ENCODE measurements at regions not wholly inside any gene's neighbourhood (a gene's known extent, or its start where the extent isn't known, plus 50 kb on each side); places are given as distances from the start of the nearest gene placed in this dataset.
"Not testable (repeated sequence)": the region's sequence is repeated elsewhere in the genome, so short reads cannot be mapped to it uniquely, and the experiment has no call there.

DNA sequence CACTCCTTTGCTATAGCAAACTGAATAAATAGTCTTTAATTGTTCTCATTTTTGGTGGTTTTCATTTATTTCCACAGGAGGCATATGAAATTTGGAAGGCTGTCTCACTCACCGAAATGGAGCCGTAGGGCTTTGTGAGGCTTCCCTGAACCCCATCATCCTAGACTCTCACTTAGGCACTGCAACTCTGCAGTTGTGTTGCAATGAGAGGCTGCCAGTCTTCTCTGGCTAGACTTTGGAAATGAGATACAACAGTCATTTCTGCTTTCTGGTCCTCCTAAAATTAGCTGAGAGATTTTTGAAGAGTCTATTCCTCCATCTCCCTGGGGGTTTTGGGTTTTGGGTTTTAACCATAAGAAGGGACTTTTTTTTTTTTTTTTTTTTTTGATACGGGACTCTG, 146.5 kb downstream of the SH3BGRL start:
- DNase-seq (ENCODE audit: low read depth) = no peak

DNA sequence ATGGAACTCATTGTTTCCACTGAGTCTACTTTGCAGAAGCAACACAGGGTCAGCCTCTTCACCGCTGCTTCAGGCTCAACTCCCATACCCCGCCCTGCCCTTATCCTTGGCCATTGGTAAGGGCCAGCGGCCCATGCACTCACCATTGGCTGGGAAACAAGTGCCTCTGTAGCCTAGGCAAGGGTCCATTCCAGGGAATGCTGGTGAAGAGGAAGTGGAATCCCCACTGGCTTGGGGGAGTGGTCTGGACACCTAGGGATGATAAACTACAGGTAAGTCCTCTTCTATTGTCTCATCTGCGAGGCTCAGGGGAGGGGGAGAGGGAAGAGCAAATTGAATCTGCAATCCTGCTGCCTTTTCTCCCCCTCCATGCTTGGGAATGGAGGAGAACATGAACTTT, 153.1 kb downstream of the SH3BGRL start:
- no peak for DNase-seq (ENCODE audit: low read depth)

DNA sequence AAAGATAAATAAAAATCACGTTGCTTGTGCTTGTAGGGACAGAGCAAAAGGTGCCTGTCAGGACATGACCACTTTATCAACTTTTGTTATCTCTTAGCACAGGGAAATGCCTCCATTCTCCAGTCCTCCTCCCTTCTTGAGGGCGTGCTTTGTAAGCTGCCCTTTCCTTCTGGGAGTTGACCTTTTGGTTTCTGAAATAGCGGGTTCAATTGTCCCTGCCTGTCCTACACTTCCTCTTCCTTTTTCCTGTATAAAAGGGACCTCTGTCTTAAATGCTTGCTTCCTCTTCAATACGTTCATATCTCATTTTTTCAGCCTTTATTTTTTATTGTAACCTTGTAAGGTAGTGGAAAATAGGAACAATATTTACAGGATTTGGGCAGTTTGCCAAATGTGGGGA, 153.5 kb downstream of the SH3BGRL start:
- DNase-seq (ENCODE audit: low read depth) = no peak

DNA sequence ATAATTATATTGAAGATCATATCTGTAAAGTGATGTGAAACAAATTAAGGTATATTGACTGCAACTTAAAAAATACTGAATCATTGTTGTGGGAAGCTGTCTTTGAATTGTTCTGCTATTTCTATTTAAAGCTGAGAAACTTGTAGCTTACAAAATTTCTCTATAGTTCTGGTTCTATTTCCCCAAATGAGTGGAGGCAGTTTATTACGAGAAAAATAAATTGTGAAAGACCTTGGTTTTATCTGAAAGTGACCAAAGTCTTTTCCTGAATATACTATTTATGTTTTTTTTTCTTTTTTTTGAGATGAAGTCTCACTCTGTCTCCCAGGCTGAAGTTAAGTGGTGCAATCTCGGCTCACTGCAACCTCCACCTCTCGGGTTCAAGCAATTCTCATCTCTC, 165.4 kb downstream of the SH3BGRL start:
- no peak for DNase-seq (ENCODE audit: low read depth)

DNA sequence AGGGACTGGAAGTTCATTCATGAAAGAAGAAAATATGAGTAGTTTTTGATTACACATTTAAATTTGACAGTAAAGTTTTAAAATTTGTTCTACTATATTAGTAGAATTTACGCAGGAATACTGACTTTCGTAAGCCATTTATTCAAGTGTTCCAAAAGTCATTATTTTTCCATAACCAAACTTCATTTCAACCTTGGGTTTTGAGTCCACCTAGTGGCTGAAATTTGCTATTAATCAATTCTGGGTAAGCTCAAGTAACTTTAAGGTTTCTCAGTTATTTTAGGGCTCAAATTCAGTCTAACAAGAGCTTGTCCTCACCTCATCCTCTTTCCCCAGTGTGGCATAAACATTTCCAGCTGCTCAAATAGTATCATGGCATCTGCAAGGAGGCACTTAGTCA, 175.4 kb downstream of the SH3BGRL start:
- peak; percentile 28 for DNase-seq (ENCODE audit: low read depth)

DNA sequence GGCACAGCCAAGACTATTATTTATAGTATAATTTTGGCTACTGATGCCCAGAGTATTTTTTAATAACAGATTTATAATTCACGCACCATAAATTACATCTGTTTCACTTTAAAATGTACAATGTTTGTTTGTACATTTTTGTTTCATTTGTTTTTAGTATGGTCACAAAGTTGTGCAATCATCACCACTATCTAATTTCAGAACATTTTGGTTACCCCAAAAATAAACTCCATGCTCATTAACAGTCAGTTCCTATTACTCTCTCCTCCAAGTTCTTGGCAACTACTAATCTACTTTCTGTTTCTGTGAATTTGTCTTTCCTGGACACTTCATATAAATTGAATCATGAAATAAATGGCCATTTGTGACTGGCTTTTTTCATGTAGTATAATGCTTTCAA, 176.7 kb downstream of the SH3BGRL start:
- no peak for DNase-seq (ENCODE audit: low read depth)

DNA sequence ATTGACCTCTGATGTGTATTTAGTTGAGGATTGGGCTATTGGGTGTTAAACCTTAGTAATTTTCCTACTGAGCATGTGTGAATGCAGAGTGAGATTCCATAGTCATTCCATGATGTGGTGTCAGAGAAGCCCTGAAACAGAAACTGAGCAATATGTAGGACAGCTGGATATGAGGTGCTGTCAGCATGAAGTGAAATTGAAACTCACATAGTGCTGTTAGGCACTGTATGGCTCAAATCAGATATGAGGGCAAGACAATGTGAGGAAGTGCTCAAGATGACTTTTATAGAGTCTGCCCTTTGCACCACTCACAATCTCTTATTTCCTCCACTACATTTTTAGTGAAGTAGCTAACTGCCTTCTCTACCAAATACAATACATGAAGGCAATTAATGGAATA, 188.3 kb downstream of the SH3BGRL start:
- no peak for DNase-seq (ENCODE audit: low read depth)

DNA sequence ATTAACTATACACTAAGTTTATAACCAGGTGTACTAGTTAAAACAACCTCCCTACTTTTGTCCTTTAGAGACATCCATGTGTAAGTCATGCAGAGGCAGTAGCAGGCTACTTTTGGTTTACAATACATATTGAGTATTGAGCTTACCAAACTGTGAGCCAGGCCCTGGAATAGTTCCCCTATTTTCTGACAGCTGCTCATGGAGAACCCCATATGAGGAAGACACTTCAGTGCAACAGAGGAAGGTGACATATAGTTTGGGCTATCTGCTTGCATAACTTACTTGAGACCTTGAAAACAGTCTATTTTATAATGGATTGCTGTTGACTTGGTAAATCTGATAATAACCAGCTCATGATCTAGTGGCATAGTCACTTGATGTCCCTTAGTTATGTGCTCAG, 190.5 kb downstream of the SH3BGRL start:
- DNase-seq (ENCODE audit: low read depth) = no peak

DNA sequence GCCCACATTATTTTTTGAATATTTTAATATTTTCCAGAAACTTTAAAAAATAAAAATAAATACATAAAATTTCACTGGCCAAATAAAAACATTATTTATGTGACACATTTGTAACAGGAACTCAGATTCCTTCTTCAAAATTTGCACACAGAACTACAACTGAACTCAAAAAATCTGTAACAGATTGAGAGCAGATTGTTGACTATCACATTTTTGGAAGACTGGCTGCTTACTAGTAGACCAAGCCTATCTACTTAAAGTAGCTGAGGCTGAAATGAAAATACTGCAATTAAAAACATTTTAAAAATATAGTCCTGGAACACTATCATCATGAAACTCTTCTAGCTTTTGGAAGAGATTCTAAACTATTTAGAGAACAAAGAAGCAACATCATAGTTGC, 203.9 kb downstream of the SH3BGRL start:
- no peak for DNase-seq (ENCODE audit: low read depth)

DNA sequence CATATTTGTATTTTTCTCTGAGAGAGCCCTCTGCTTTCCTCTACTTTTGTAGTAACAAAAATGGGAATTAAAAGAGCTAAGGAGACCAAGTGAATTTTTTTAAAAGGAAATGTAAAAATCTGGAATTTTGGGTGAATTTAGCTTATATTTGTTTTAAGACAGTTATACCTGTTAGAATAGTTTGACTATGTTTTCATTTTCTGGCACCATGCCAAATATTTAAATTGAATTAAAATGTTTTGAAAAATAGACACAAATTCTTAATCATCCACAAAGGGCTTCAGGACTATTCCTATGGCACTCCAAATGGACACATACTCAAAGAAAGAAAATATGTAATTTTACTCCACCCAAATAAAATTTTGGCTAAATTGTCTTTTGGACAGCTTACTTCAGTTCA, 209.6 kb downstream of the SH3BGRL start:
- no peak for DNase-seq (ENCODE audit: low read depth)

DNA sequence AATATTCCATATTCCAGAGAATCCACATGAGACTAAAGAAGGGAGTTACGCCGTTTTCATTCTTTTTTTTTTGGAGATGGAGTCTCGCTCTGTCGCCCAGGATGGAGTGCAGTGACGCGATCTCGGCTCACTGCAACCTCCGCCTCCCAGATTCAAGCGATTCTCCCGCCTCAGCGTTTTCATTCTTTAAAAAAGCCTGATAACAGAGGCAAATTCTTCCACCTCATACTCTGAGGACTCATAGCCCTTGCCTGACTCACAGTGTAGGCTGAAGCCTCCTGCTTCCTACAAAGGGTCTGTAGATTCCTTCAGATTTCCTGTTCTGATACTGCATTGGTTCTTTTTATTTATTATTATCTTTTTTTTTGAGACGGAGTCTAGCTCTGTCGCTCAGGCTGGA, 210.5 kb downstream of the SH3BGRL start:
- no peak for DNase-seq (ENCODE audit: low read depth)

DNA sequence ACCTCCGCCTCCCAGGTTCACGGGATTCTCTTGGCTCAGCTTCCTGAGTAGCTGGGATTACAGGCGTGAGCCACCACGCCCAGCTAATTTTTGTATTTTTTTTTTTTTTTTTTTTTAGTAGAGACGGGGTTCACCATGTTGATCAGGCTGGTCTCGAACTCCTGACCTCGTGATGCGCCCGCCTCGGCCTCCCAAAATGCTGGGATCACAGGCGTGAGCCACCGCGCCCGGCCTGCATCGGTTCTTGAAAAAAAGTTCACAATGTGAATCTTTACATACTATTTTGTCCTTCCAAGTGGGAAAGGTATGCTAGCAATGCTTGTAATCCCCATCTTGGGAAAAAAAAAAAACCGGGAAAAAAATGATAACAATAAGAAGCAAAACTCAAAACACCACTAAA, 211.0 kb downstream of the SH3BGRL start:
- DNase-seq (ENCODE audit: low read depth) = not testable (repeated sequence)

DNA sequence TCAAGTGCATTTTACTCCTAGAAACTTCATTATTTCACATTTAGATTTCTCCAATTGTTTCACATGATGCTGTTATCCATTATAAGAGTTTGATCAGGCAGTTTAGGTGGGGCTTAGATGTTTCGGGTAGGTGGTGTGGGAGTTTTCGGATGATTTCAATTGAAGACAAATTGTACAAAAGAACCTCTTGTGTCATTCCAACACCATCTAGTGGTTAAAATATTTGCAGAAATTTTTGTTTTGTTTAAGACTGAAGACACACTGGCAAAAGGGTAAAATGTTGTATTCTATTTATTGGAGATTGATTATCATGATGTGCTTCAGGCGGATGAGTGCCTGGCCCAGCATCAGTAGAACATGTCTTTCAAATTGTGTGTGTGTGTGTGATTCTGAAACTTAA, 212.7 kb downstream of the SH3BGRL start:
- no peak for DNase-seq (ENCODE audit: low read depth)
